ENCODE measurements at regions not wholly inside any gene's neighbourhood (a gene's known extent, or its start where the extent isn't known, plus 50 kb on each side); places are given as distances from the start of the nearest gene placed in this dataset.
"Not testable (repeated sequence)": the region's sequence is repeated elsewhere in the genome, so short reads cannot be mapped to it uniquely, and the experiment has no call there.

- H3K36me3 ChIP-seq; H3K4me1 ChIP-seq; DNase-seq; H3K27me3 ChIP-seq; H3K4me3 ChIP-seq (ENCODE audit: low read depth, low read length); H3K9me3 ChIP-seq: not testable (repeated sequence)
Measured at GRCh38 chr7:26424319-26424718, 132.7 kb downstream of the SNX10 start.

GRCh38 chr7:26425655-26426054, 134.0 kb downstream of the SNX10 start:
- TF ChIP-seq CTCF (IDR thresholded peaks at IDR 0.05; ENCODE audit: low read depth, low read length): no peak
- H3K4me3 ChIP-seq (ENCODE audit: low read depth, low read length): no peak overlapping the region
- no peaks in the 10 kb centered on the region for H3K4me1 ChIP-seq
- H3K36me3 ChIP-seq: no peaks in the 10 kb centered on the region
- DNase-seq: no peak
- no peaks in the 10 kb centered on the region for H3K27me3 ChIP-seq
- H3K9me3 ChIP-seq: no peaks in the 10 kb centered on the region

DNA sequence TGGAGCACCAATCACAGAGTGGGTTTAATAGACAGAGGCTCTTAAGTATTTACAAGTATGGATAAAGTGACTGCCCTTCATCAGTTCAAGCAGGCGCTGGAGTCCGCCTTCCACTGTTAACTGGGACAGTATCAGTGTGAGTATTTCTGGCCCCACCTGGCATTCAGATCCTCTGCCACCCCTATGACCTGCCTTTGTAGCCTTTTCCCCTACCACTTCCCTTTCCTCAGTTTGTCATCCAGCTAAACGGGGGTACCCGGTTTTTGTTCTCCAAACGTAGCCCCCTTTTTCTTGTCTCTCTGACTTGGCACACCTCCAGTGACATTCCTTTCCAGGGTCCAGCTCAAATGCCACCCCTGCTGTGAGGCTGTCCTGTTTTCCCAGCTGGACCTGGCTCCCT, 134.4 kb downstream of the SNX10 start:
- H3K9me3 ChIP-seq: no peaks in the 10 kb centered on the region
- H3K27me3 ChIP-seq: no peaks in the 10 kb centered on the region
- H3K36me3 ChIP-seq: no peaks in the 10 kb centered on the region
- H3K4me1 ChIP-seq: no peaks in the 10 kb centered on the region
- H3K4me3 ChIP-seq (ENCODE audit: low read depth, low read length): no peak overlapping the region
- no peak for DNase-seq
- TF ChIP-seq CTCF (IDR thresholded peaks at IDR 0.05; ENCODE audit: low read depth, low read length): no peak

GRCh38 chr7:26428571-26428970, 136.9 kb downstream of the SNX10 start:
- H3K4me3 ChIP-seq (ENCODE audit: low read depth, low read length): no peak overlapping the region
- DNase-seq: no peak
- no peak for TF ChIP-seq CTCF (IDR thresholded peaks at IDR 0.05; ENCODE audit: low read depth, low read length)

GRCh38 chr7:26429168-26429567, 137.5 kb downstream of the SNX10 start:
- H3K9me3 ChIP-seq: no peaks in the 10 kb centered on the region
- DNase-seq: no peak
- no peak for TF ChIP-seq CTCF (IDR thresholded peaks at IDR 0.05; ENCODE audit: low read depth, low read length)
- no peak overlapping the region for H3K4me3 ChIP-seq (ENCODE audit: low read depth, low read length)
- H3K4me1 ChIP-seq: no peaks in the 10 kb centered on the region
- no peaks in the 10 kb centered on the region for H3K36me3 ChIP-seq
- no peaks in the 10 kb centered on the region for H3K27me3 ChIP-seq

More at GRCh38 chr7:26428571-26428970, 136.9 kb downstream of the SNX10 start:
- Histone ChIP-seq H3K27me3 (no peaks in the 10 kb centered on the region), H3K9me3 (no peaks in the 10 kb centered on the region), H3K36me3 (no peaks in the 10 kb centered on the region), H3K4me1 (no peaks in the 10 kb centered on the region)

GRCh38 chr7:26434974-26435373, 143.3 kb downstream of the SNX10 start:
- no peaks in the 10 kb centered on the region for H3K36me3 ChIP-seq
- H3K27me3 ChIP-seq: no peaks in the 10 kb centered on the region
- H3K9me3 ChIP-seq: no peaks in the 10 kb centered on the region
- no peak overlapping the region for H3K4me3 ChIP-seq (ENCODE audit: low read depth, low read length)
- no peak for TF ChIP-seq CTCF (IDR thresholded peaks at IDR 0.05; ENCODE audit: low read depth, low read length)
- no peaks in the 10 kb centered on the region for H3K4me1 ChIP-seq
- DNase-seq: no peak

DNA sequence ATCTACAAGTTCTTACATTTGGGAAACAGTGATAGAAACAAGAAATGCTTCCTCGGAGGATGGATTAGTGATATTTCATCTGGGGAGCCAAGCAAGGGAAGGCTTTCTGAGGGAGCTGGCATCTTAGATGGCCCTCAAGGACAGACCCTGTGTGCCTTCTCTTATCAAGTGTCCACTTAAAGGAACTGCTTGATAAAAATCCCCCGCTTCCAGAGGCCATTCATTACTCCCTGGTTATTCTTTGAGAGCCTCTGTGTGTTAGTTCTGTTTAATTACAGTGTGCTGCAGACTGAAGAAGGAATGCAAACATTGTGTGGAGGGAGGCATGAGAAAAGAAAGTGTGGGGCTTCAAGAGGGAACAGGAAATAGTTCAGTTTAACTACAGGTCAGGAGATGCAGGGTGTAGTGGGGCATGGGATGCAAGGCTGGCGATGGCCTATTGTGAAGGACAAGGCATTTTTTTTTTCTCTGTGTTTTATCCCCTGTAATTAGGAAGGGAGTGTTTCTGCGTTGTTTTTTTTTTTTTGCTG, 145.4 kb downstream of the SNX10 start:
- DNase-seq: no peak
- H3K4me3 ChIP-seq (ENCODE audit: low read depth, low read length): no peak overlapping the region
- no peaks in the 10 kb centered on the region for H3K36me3 ChIP-seq
- no peak for TF ChIP-seq CTCF (IDR thresholded peaks at IDR 0.05; ENCODE audit: low read depth, low read length)
- H3K9me3 ChIP-seq: no peaks in the 10 kb centered on the region
- H3K4me1 ChIP-seq: no peaks in the 10 kb centered on the region
- no peaks in the 10 kb centered on the region; the same call in 1 of the 2 replicates for H3K27me3 ChIP-seq

All from BE2C (cell line).